GM12878 (cell line): ENCODE measurements at regions not wholly inside any gene's neighbourhood (a gene's known extent, or its start where the extent isn't known, plus 50 kb on each side); places are given as distances from the start of the nearest gene placed in this dataset.

Experiments
- ATAC-seq: fragments of 200-7000 bp; cut with Tn5 transposase; 3 replicates; pipeline ENCODE4 v1.9.1; 2020; ENCODE audit warnings: mild to moderate bottlenecking, moderate library complexity
- BruUV-seq: library from RNA; stranded (reverse); fragments of 400-500 nt; replicated peaks from 2 replicates; lab custom pipeline; 2021; lab: Mats Ljungman, UMichigan
- CTCF ChIA-PET: fragments of 300-600 bp; sonication (Branson Sonifier 250); formaldehyde crosslinking; extraction: SDS; loops from one replicate; lab custom pipeline; 2021; ENCODE audit warnings: inconsistent platforms; lab: Yijun Ruan, JAX
- POLR2A ChIA-PET: fragments of 350-600 bp; formaldehyde crosslinking; extraction: SDS; loops from one replicate; lab custom pipeline; 2021; ENCODE audit warnings: inconsistent platforms; lab: Charles Lee
- RAD21 ChIA-PET: fragments of 300-600 bp; sonication (Branson Sonifier 250); formaldehyde crosslinking; loops from one replicate; lab custom pipeline; 2023; ENCODE audit warnings: antibody characterized with exemption; ENCODE audit not compliant: unreplicated experiment; lab: Charles Lee
- SMC1A ChIA-PET: fragments of 300-600 bp; sonication (Branson Sonifier 250); formaldehyde crosslinking; loops from one replicate; lab custom pipeline; 2023; ENCODE audit not compliant: unreplicated experiment, uncharacterized antibody; lab: Charles Lee
- DNase-seq: peaks from one replicate; pipeline ENCODE4 v3.0.0-alpha.2; 2011; ENCODE audit warnings: low read depth, low spot score
- FAIRE-seq: peaks from 3 replicates; lab custom pipeline; 2011; peaks lifted over from hg19 to GRCh38; lab: Jason Lieb, UNC
- H2AFZ ChIP-seq: 2 replicates; pipeline ENCODE4 v1.6.0; 2011; ENCODE audit warnings: low read depth, low read length, control low read depth; ENCODE audit not compliant: control insufficient read depth
- H3K27ac ChIP-seq: 2 replicates; pipeline ENCODE4 v1.5.1; 2011; ENCODE audit warnings: control low read depth; ENCODE audit not compliant: control insufficient read depth, insufficient read depth
- H3K27me3 ChIP-seq, 2 experiments: replicated peaks in 1 of 2; 2 replicates each; pipeline versions ENCODE4 v1.6.0 to v1.6.1; 2011; ENCODE audit warnings: low read length in 1 of 2; ENCODE audit not compliant: control insufficient read depth in 2 of 2, insufficient read depth in 2 of 2
- H3K36me3 ChIP-seq, 2 experiments: 2 replicates each; pipeline ENCODE4 v1.5.1; 2011; ENCODE audit warnings: low read length in 1 of 2; ENCODE audit not compliant: control insufficient read depth in 2 of 2, insufficient read depth in 2 of 2
- H3K4me1 ChIP-seq: 2 replicates; pipeline ENCODE4 v1.6.1; 2011; ENCODE audit warnings: mild to moderate bottlenecking, low read length, moderate library complexity, mixed read lengths; ENCODE audit not compliant: control insufficient read depth, insufficient read depth
- H3K4me2 ChIP-seq: 2 replicates; pipeline ENCODE4 v1.6.0; 2011; ENCODE audit warnings: control low read depth; ENCODE audit not compliant: control insufficient read depth, insufficient read depth
- H3K4me3 ChIP-seq: fragments of 200-600 bp; sonication (generic); 2 replicates; pipeline ENCODE4 v1.5.1; 2016
- H3K79me2 ChIP-seq: 2 replicates; pipeline ENCODE4 v1.6.0; 2011; ENCODE audit warnings: low read length; ENCODE audit not compliant: control insufficient read depth, insufficient read depth
- H3K9ac ChIP-seq: 2 replicates; pipeline ENCODE4 v1.8.0; 2011; ENCODE audit warnings: low read length, control low read depth, mixed read lengths; ENCODE audit not compliant: control insufficient read depth, insufficient read depth
- H3K9me3 ChIP-seq: replicated peaks from 3 replicates; pipeline ENCODE4 v1.5.1; 2011; ENCODE audit warnings: mild to moderate bottlenecking, low read length; ENCODE audit not compliant: control insufficient read depth, insufficient read depth
- H4K20me1 ChIP-seq: 2 replicates; pipeline ENCODE4 v1.6.0; 2011; ENCODE audit not compliant: control insufficient read depth, insufficient read depth
- CBX3 ChIP-seq: fragments of 200-600 bp; sonication (generic); IDR thresholded peaks from 2 replicates; pipeline ENCODE4 v1.6.1; 2016; ENCODE audit warnings: low read depth, borderline replicate concordance
- HSF1 ChIP-seq: fragments of 150-350 bp; IDR thresholded peaks from 2 replicates; pipeline ENCODE4 v1.6.1; 2014; ENCODE audit warnings: mild to moderate bottlenecking, low read depth, low read length
- RUNX3 ChIP-seq: IDR thresholded peaks from 2 replicates; pipeline ENCODE4 v1.6.1; 2012; ENCODE audit warnings: low read length, inconsistent platforms
- SP1 ChIP-seq: IDR thresholded peaks from one replicate; pipeline ENCODE4 v1.6.1; 2011; ENCODE audit warnings: low read depth, low read length
- TBL1XR1 ChIP-seq: IDR thresholded peaks from 2 replicates; pipeline ENCODE4 v1.6.1; 2012; ENCODE audit warnings: low read depth, low read length, improper control_type of control experiment
- YBX1 ChIP-seq: fragments of 450-650 bp; IDR thresholded peaks from 2 replicates; pipeline ENCODE4 v1.6.1; 2016; ENCODE audit warnings: antibody characterized with exemption
- WGBS: methylation state at CpG from one replicate; pipeline ENCODE4 v1.1.6; 2016; ENCODE audit warnings: low lambda C conversion rate; ENCODE audit not compliant: insufficient replicate concordance, insufficient coverage; ENCODE audit errors: missing lambda C conversion rate; 5-methylcytosine and 5-hydroxymethylcytosine counted together
- in situ Hi-C: fragments of 300-500 bp; cut with MboI; formaldehyde crosslinking; loops from 9 replicates; pipeline ENCODE4 v1.14.3; 2018; ENCODE audit warnings: mixed read lengths
- intact Hi-C: fragments of 100-400 bp; cut with micrococcal nuclease; formaldehyde crosslinking; loops from one replicate; pipeline ENCODE4 v1.14.2; 2022; ENCODE audit not compliant: unreplicated experiment
- TF ChIP-seq, protein P1 (sequence below): fragments of 450-650 bp; IDR thresholded peaks from 2 replicates; pipeline ENCODE4 v1.6.1; 2017; ENCODE audit warnings: mild to moderate bottlenecking
- TF ChIP-seq, protein P2 (sequence below): fragments of 450-650 bp; formaldehyde crosslinking; IDR thresholded peaks from 2 replicates; pipeline ENCODE4 v1.4.0; 2022; ENCODE audit warnings: mild to moderate bottlenecking, moderate library complexity
- TF ChIP-seq, protein P3 (sequence below): fragments of 450-650 bp; formaldehyde crosslinking; IDR thresholded peaks from 2 replicates; pipeline ENCODE4 v1.4.0; 2020; ENCODE audit warnings: mild to moderate bottlenecking, moderate library complexity
- TF ChIP-seq, protein P4 (sequence below): IDR thresholded peaks from 2 replicates; pipeline ENCODE4 v1.6.1; 2012; ENCODE audit warnings: low read depth, low read length, improper control_type of control experiment

DNA sequence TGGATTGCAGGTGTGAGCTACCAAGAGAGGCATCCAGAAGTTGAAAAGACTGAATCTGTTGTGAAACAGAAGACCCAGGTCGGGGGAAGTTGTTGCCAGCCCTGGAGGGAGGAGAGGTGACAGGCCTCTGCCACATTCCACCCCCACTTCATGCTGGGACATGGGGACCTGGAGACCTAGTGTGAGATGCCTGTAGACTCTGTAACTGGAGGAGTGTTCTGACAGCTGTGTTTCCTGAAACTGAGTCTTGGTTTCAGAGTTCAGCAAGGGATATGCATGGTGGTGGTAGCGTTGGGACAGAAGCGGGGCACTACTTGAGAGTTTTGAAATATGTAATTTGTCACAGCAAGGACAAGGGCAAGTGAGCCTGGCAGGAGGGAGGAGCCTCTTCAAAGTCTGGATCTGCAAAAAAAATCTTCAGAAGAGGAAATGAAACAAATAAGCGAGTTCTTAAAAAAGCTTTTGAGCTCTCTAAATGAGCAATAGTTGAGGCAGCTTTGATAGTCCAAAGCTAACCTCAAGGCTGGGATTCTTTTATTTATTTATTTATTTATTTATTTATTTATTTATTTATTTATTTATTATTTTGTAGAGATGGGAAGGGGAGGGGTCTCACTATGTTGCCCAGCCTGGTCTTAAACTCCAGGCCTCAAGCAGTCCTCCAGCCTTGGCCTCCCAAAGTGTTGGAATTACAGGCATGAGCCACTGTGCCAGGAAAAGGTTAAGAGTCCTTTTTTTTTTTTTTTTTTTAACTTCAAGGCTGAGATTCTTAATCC is 58.9 kb upstream of the EEA1 start:
- Histone ChIP-seq H3K9me3 (peaks cover 1% of the 10 kb centered on the region), H3K79me2 (no peaks in the 10 kb centered on the region), H3K9ac (peak overlapping the region; percentile 46), H3K27me3 (no peaks in the 10 kb centered on the region), H3K27ac (peak overlapping the region; percentile 94), H3K36me3 (no peaks in the 10 kb centered on the region), H2AFZ (peak overlapping the region; percentile 56), H3K4me3 (peak overlapping the region; percentile 32; the same call in 1 of the 2 replicates), H3K4me1 (peaks cover 28% of the 10 kb centered on the region), H3K4me2 (peak overlapping the region; percentile 86), H4K20me1 (no peaks in the 10 kb centered on the region)
- BruUV-seq: no TSS peak
- 0% methylated on average over 4 of the region's 4 CpGs for WGBS
- DNase-seq (peak; percentile 98), FAIRE-seq (peak; percentile 87), ATAC-seq (peak; percentile 88)
- ChIA-PET POLR2A (interaction anchor here (0.6 to 5.9 kb wide), 20 partner anchors 13 to 438 kb away, joined by 3 to 39 read pairs (median 5); no protein-coding TSS in a partner anchor), SMC1A (interaction anchor here (0.6 to 18.9 kb wide), 70 partner anchors 8 to 1113 kb away, joined by 3 to 420 read pairs (median 6); partner anchors contain the start of genes EEA1 and PLEKHG7), CTCF (interaction anchor here (0.6 to 10.5 kb wide), 76 partner anchors 9 to 1168 kb away, joined by 3 to 166 read pairs (median 6); partner anchors contain the start of genes EEA1 and MRPL42), RAD21 (interaction anchor here (0.6 to 6.1 kb wide), 67 partner anchors 9 to 1114 kb away, joined by 3 to 123 read pairs (median 7); partner anchors contain the start of gene EEA1)
- intact Hi-C loops (loop anchor here (1.0 to 10.0 kb wide), 13 partner anchors 15 to 1117 kb away; no protein-coding TSS in a partner anchor), in situ Hi-C loops (loop anchor here (5.0 kb wide), 2 partner anchors 394 to 1114 kb away; no protein-coding TSS in a partner anchor)
- TF ChIP-seq TBL1XR1 (peak; percentile 68; the same call in 1 of the 2 replicates), SP1 (peak; percentile 3), RUNX3 (no peak; the same call in none of the 2 replicates), YBX1 (no peak), CBX3 (no peak), HSF1 (no peak)
- TF ChIP-seq, protein P1, sequence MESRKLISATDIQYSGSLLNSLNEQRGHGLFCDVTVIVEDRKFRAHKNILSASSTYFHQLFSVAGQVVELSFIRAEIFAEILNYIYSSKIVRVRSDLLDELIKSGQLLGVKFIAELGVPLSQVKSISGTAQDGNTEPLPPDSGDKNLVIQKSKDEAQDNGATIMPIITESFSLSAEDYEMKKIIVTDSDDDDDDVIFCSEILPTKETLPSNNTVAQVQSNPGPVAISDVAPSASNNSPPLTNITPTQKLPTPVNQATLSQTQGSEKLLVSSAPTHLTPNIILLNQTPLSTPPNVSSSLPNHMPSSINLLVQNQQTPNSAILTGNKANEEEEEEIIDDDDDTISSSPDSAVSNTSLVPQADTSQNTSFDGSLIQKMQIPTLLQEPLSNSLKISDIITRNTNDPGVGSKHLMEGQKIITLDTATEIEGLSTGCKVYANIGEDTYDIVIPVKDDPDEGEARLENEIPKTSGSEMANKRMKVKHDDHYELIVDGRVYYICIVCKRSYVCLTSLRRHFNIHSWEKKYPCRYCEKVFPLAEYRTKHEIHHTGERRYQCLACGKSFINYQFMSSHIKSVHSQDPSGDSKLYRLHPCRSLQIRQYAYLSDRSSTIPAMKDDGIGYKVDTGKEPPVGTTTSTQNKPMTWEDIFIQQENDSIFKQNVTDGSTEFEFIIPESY: no peak
- TF ChIP-seq, protein P2, sequence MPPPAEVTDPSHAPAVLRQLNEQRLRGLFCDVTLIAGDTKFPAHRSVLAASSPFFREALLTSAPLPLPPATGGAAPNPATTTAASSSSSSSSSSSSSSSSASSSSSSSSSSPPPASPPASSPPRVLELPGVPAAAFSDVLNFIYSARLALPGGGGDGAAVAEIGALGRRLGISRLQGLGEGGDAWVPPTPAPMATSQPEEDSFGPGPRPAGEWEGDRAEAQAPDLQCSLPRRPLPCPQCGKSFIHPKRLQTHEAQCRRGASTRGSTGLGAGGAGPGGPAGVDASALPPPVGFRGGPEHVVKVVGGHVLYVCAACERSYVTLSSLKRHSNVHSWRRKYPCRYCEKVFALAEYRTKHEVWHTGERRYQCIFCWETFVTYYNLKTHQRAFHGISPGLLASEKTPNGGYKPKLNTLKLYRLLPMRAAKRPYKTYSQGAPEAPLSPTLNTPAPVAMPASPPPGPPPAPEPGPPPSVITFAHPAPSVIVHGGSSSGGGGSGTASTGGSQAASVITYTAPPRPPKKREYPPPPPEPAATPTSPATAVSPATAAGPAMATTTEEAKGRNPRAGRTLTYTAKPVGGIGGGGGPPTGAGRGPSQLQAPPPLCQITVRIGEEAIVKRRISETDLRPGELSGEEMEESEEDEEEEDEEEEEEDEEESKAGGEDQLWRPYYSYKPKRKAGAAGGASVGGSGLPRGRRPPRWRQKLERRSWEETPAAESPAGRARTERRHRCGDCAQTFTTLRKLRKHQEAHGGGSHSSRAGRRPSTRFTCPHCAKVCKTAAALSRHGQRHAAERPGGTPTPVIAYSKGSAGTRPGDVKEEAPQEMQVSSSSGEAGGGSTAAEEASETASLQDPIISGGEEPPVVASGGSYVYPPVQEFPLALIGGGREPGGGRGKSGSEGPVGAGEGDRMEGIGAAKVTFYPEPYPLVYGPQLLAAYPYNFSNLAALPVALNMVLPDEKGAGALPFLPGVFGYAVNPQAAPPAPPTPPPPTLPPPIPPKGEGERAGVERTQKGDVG (CRISPR knock-in tag): no peak
- TF ChIP-seq, protein P3, sequence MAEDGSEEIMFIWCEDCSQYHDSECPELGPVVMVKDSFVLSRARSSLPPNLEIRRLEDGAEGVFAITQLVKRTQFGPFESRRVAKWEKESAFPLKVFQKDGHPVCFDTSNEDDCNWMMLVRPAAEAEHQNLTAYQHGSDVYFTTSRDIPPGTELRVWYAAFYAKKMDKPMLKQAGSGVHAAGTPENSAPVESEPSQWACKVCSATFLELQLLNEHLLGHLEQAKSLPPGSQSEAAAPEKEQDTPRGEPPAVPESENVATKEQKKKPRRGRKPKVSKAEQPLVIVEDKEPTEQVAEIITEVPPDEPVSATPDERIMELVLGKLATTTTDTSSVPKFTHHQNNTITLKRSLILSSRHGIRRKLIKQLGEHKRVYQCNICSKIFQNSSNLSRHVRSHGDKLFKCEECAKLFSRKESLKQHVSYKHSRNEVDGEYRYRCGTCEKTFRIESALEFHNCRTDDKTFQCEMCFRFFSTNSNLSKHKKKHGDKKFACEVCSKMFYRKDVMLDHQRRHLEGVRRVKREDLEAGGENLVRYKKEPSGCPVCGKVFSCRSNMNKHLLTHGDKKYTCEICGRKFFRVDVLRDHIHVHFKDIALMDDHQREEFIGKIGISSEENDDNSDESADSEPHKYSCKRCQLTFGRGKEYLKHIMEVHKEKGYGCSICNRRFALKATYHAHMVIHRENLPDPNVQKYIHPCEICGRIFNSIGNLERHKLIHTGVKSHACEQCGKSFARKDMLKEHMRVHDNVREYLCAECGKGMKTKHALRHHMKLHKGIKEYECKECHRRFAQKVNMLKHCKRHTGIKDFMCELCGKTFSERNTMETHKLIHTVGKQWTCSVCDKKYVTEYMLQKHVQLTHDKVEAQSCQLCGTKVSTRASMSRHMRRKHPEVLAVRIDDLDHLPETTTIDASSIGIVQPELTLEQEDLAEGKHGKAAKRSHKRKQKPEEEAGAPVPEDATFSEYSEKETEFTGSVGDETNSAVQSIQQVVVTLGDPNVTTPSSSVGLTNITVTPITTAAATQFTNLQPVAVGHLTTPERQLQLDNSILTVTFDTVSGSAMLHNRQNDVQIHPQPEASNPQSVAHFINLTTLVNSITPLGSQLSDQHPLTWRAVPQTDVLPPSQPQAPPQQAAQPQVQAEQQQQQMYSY (CRISPR knock-in tag): no peak
- TF ChIP-seq, protein P4, sequence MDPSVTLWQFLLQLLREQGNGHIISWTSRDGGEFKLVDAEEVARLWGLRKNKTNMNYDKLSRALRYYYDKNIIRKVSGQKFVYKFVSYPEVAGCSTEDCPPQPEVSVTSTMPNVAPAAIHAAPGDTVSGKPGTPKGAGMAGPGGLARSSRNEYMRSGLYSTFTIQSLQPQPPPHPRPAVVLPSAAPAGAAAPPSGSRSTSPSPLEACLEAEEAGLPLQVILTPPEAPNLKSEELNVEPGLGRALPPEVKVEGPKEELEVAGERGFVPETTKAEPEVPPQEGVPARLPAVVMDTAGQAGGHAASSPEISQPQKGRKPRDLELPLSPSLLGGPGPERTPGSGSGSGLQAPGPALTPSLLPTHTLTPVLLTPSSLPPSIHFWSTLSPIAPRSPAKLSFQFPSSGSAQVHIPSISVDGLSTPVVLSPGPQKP: no peak
